ENCODE measurements at regions not wholly inside any gene's neighbourhood (a gene's known extent, or its start where the extent isn't known, plus 50 kb on each side); places are given as distances from the start of the nearest gene placed in this dataset.

- TF ChIP-seq CTCF (IDR thresholded peaks at IDR 0.05) (no peak), TCF7L2 (IDR thresholded peaks at IDR 0.05; ENCODE audit: low read depth, low read length) (no peak), SIN3A (IDR thresholded peaks at IDR 0.05; ENCODE audit: borderline replicate concordance, insufficient read depth, low read depth, low read length) (no peak), POLR2AphosphoS5 (IDR thresholded peaks at IDR 0.05; ENCODE audit: low read depth, low read length) (no peak), REST (IDR thresholded peaks at IDR 0.05; ENCODE audit: insufficient read depth in 1 of 2, low read depth in 2 of 2, low read length in 1 of 2) (no peak)
- DNase-seq (ENCODE audit: low read depth, low spot score) (no peak), ATAC-seq (no peak)
- H3K9me3 ChIP-seq (ENCODE audit: control insufficient read depth, insufficient read depth, low read depth, low read length): no peaks in the 10 kb centered on the region
- POLR2A ChIA-PET: no interaction called here
- no peaks in the 10 kb centered on the region for H3K4me1 ChIP-seq (ENCODE audit: control insufficient read depth, insufficient read depth, low read length)
- no TSS peak for BruUV-seq (replicated peaks)
- in situ Hi-C loops (cut with HindIII; ENCODE audit: low pct_unique_long_range_greater_than_20kb, low sequenced_read_pairs) (no loop called here), intact Hi-C loops (cut with micrococcal nuclease; ENCODE audit: unreplicated experiment) (no loop called here)
- CTCF ChIA-PET: no interaction called here
- H3K4me3 ChIP-seq (ENCODE audit: low read depth in 2 of 2, low read length in 2 of 2): no peak overlapping the region
- H3K27ac ChIP-seq (ENCODE audit: low read length): no peak overlapping the region
- no peaks in the 10 kb centered on the region for H3K27me3 ChIP-seq (ENCODE audit: control insufficient read depth, insufficient read depth, low read length)
- no peaks in the 10 kb centered on the region for H3K36me3 ChIP-seq (ENCODE audit: control insufficient read depth, insufficient read depth, low read length)
These were observed 138.1 kb downstream of the MIS18A start for GRCh38 chr21:32140604-32141317.

GRCh38 chr21:32140151-32140550 lies 138.7 kb downstream of the MIS18A start:
- CTCF ChIA-PET: no interaction called here
- in situ Hi-C loops (cut with HindIII; ENCODE audit: low pct_unique_long_range_greater_than_20kb, low sequenced_read_pairs): no loop called here
- no TSS peak for BruUV-seq (replicated peaks)
- Histone ChIP-seq H3K36me3 (ENCODE audit: control insufficient read depth, insufficient read depth, low read length) (no peaks in the 10 kb centered on the region), H3K27ac (ENCODE audit: low read length) (no peak overlapping the region), H3K9me3 (ENCODE audit: control insufficient read depth, insufficient read depth, low read depth, low read length) (no peaks in the 10 kb centered on the region), H3K27me3 (ENCODE audit: control insufficient read depth, insufficient read depth, low read length) (no peaks in the 10 kb centered on the region), H3K4me3 (ENCODE audit: low read depth in 2 of 2, low read length in 2 of 2) (no peak overlapping the region), H3K4me1 (ENCODE audit: control insufficient read depth, insufficient read depth, low read length) (no peaks in the 10 kb centered on the region)
- DNase-seq (ENCODE audit: low read depth, low spot score) (no peak), ATAC-seq (no peak)
- intact Hi-C loops (cut with micrococcal nuclease; ENCODE audit: unreplicated experiment): no loop called here
- TF ChIP-seq CTCF (IDR thresholded peaks at IDR 0.05): no peak
- TF ChIP-seq SIN3A (IDR thresholded peaks at IDR 0.05; ENCODE audit: borderline replicate concordance, insufficient read depth, low read depth, low read length): no peak
- POLR2A ChIA-PET: no interaction called here

All from Panc1 (cell line).